Endothelial cell of umbilical vein (primary cell): ENCODE measurements at regions not wholly inside any gene's neighbourhood (a gene's known extent, or its start where the extent isn't known, plus 50 kb on each side); places are given as distances from the start of the nearest gene placed in this dataset.

Source experiments
- BruUV-seq: library from RNA; stranded (reverse); fragments of 400-500 nt; replicated peaks from 2 replicates; lab custom pipeline; 2021; lab: Mats Ljungman, UMichigan
- CTCF ChIA-PET: fragments of 300-600, 350-600 bp; sonication (Branson Sonifier 250); formaldehyde crosslinking; loops from one replicate; lab custom pipeline; 2021; ENCODE audit warnings: antibody characterized with exemption, inconsistent platforms; lab: Charles Lee
- POLR2A ChIA-PET: fragments of 300-600, 350-600 bp; sonication (Branson Sonifier 250); formaldehyde crosslinking; loops from one replicate; lab custom pipeline; 2021; ENCODE audit warnings: antibody characterized with exemption, inconsistent platforms; lab: Charles Lee
- DNase-seq: peaks from one replicate; pipeline ENCODE4 v3.0.0-alpha.2; 2011; ENCODE audit warnings: low read depth, low spot score
- FAIRE-seq: peaks from 2 replicates; lab custom pipeline; 2011; peaks lifted over from hg19 to GRCh38; lab: Jason Lieb, UNC
- H2AFZ ChIP-seq: 2 replicates; pipeline ENCODE4 v1.6.0; 2012; ENCODE audit warnings: low read depth, low read length, control low read depth, inconsistent platforms
- H3K27ac ChIP-seq: 2 replicates; pipeline ENCODE4 v1.5.1; 2011; ENCODE audit warnings: low read depth, mild to moderate bottlenecking, control low read depth, low read length, moderate library complexity; ENCODE audit not compliant: insufficient read depth
- H3K27me3 ChIP-seq, 2 experiments: 2 replicates each; pipeline versions ENCODE4 v1.6.0 to v1.6.1; 2011; ENCODE audit warnings: low read length in 2 of 2, mixed read lengths in 1 of 2; ENCODE audit not compliant: control insufficient read depth in 2 of 2, insufficient read depth in 2 of 2
- H3K36me3 ChIP-seq, 2 experiments: 2 replicates in 1 of 2; 3 replicates in 1 of 2; pipeline ENCODE4 v1.5.1; 2011; ENCODE audit warnings: low read length in 2 of 2, mild to moderate bottlenecking in 1 of 2, moderate library complexity in 1 of 2; ENCODE audit not compliant: control insufficient read depth in 2 of 2, insufficient read depth in 2 of 2; ENCODE audit errors: extremely low read depth in 1 of 2
- H3K4me1 ChIP-seq: 3 replicates; pipeline ENCODE4 v1.5.1; 2011; ENCODE audit warnings: mild to moderate bottlenecking, low read length; ENCODE audit not compliant: control insufficient read depth, insufficient read depth; ENCODE audit errors: extremely low read depth
- H3K4me2 ChIP-seq: 2 replicates; pipeline ENCODE4 v1.6.1; 2011; ENCODE audit warnings: low read length, control low read depth, mixed read lengths; ENCODE audit not compliant: insufficient read depth
- H3K4me3 ChIP-seq, 3 experiments: fragments of 200-600 bp in 1 of 3; sonication (generic), shearing (Covaris generic) in 1 of 3; replicated peaks in 1 of 3; 2 replicates each; pipeline ENCODE4 v1.5.1; 2011 to 2016; ENCODE audit warnings: control low read depth in 3 of 3, low read length in 3 of 3, mild to moderate bottlenecking in 2 of 3, inconsistent platforms in 1 of 3, low read depth in 1 of 3, moderate library complexity in 1 of 3; ENCODE audit not compliant: insufficient read depth in 1 of 3
- H3K79me2 ChIP-seq: 2 replicates; pipeline ENCODE4 v1.6.0; 2012; ENCODE audit warnings: low read length, inconsistent platforms; ENCODE audit not compliant: control insufficient read depth, insufficient read depth
- H3K9ac ChIP-seq: replicated peaks from 2 replicates; pipeline ENCODE3; 2011; ENCODE audit warnings: low read length, control low read depth; ENCODE audit not compliant: insufficient read depth; ENCODE audit errors: extremely low read depth
- H3K9me1 ChIP-seq: replicated peaks from 3 replicates; pipeline ENCODE4 v1.6.0; 2011; ENCODE audit warnings: mild to moderate bottlenecking, low read length; ENCODE audit not compliant: control insufficient read depth, insufficient read depth; ENCODE audit errors: extremely low read depth
- H3K9me3 ChIP-seq: replicated peaks from 2 replicates; pipeline ENCODE4 v1.5.1; 2012; ENCODE audit warnings: low read length, inconsistent platforms; ENCODE audit not compliant: control insufficient read depth, insufficient read depth
- H4K20me1 ChIP-seq: replicated peaks from 2 replicates; pipeline ENCODE3; 2011; ENCODE audit warnings: mild to moderate bottlenecking, low read length; ENCODE audit not compliant: control insufficient read depth, insufficient read depth; ENCODE audit errors: extremely low read depth
- CTCF ChIP-seq, 2 donors: IDR thresholded peaks; 1 replicate in 1 of 2; 2 replicates in 1 of 2; pipeline ENCODE4 v1.5.1; 2011; ENCODE audit warnings: low read length in 2 of 2, mild to moderate bottlenecking in 2 of 2, moderate library complexity in 2 of 2, control low read depth in 1 of 2, inconsistent platforms in 1 of 2, low read depth in 1 of 2; ENCODE audit not compliant: insufficient read depth in 1 of 2; ENCODE audit errors: extremely low read depth in 1 of 2
- EZH2 ChIP-seq: IDR thresholded peaks from 2 replicates; pipeline ENCODE4 v1.6.1; 2012; ENCODE audit warnings: borderline replicate concordance, low read depth, mild to moderate bottlenecking, moderate library complexity, low read length, inconsistent platforms; ENCODE audit not compliant: severe bottlenecking
- FOS ChIP-seq: IDR thresholded peaks from 2 replicates; pipeline ENCODE4 v1.6.1; 2011; ENCODE audit warnings: mild to moderate bottlenecking, low read length, moderate library complexity, borderline replicate concordance; ENCODE audit not compliant: insufficient read depth
- GATA2 ChIP-seq: IDR thresholded peaks from 2 replicates; pipeline ENCODE4 v1.7.0; 2011; ENCODE audit warnings: low read depth, mild to moderate bottlenecking, moderate library complexity, mixed read lengths, low read length; ENCODE audit not compliant: insufficient read length, insufficient read depth
- JUN ChIP-seq: IDR thresholded peaks from 2 replicates; pipeline ENCODE4 v1.6.1; 2011; ENCODE audit warnings: borderline replicate concordance, low read depth; ENCODE audit not compliant: insufficient read length, insufficient read depth
- MAX ChIP-seq: IDR thresholded peaks from 2 replicates; pipeline ENCODE4 v1.6.1; 2011; ENCODE audit not compliant: insufficient read depth, insufficient read length
- MYC ChIP-seq: IDR thresholded peaks from one replicate; pipeline ENCODE4 v1.6.1; 2011; ENCODE audit warnings: mild to moderate bottlenecking, low read depth, low read length
- POLR2A ChIP-seq: IDR thresholded peaks from 2 replicates; pipeline ENCODE4 v1.6.1; 2012; ENCODE audit warnings: low read depth, mild to moderate bottlenecking, control low read depth, low read length
- POLR2AphosphoS5 ChIP-seq: IDR thresholded peaks from 2 replicates; pipeline ENCODE4 v1.6.1; 2012; ENCODE audit warnings: low read depth, mild to moderate bottlenecking, control low read depth, low read length, moderate library complexity; ENCODE audit not compliant: insufficient read depth
- dilution Hi-C: fragments of 300-500 bp; cut with MboI; formaldehyde crosslinking; loops from one replicate; pipeline ENCODE4 v1.15.0; 2019; ENCODE audit warnings: low sequenced_read_pairs; ENCODE audit not compliant: extremely low pct_ligation_motif_present
- intact Hi-C: fragments of 100-400 bp; cut with micrococcal nuclease; formaldehyde crosslinking; loops from one replicate; pipeline ENCODE4 v1.10.0; 2022

DNA sequence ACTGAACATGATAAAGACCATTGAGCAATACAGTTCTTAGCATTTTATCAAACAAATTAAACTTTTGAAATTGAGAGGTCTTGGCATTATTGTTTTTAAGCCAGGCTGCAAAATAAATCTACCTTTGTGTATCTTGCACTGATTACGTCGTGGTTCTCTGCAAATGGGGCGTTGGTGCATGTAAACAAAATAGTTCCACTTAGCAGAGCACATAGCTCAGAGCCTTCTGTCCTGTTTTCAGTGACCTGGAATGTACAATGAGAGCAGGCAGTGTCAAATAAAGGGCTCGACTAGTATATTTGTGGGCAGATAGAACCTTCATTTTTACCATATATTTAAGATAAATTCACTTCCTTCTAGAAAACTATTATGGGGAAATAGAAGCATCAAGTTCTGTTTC lies 333.9 kb upstream of the SMIM30 start:
- FAIRE-seq: no peak
- Histone ChIP-seq H3K4me2 (no peak overlapping the region), H3K27me3 (no peaks in the 10 kb centered on the region), H3K36me3 (no peaks in the 10 kb centered on the region), H3K27ac (no peak overlapping the region), H3K79me2 (no peaks in the 10 kb centered on the region), H3K9me1 (no peaks in the 10 kb centered on the region), H3K9me3 (no peaks in the 10 kb centered on the region), H2AFZ (no peak overlapping the region), H4K20me1 (no peaks in the 10 kb centered on the region), H3K9ac (no peak overlapping the region), H3K4me1 (no peaks in the 10 kb centered on the region), H3K4me3 (no peak overlapping the region)
- dilution Hi-C loops: no loop called here
- TF ChIP-seq POLR2AphosphoS5 (no peak), CTCF (IDR thresholded peaks at IDR 0.05; ENCODE audit: extremely low read depth in 1 of 2, insufficient read depth in 1 of 2, low read depth in 1 of 2, low read length in 2 of 2) (no peak), EZH2 (no peak), MAX (no peak), POLR2A (no peak), JUN (no peak), MYC (no peak), FOS (no peak), GATA2 (no peak)
- BruUV-seq: no TSS peak
- ChIA-PET CTCF (no interaction called here), POLR2A (no interaction called here)
- DNase-seq: no peak
- intact Hi-C loops: no loop called here
